AG04450 (cell line): ENCODE measurements at regions not wholly inside any gene's neighbourhood (a gene's known extent, or its start where the extent isn't known, plus 50 kb on each side); places are given as distances from the start of the nearest gene placed in this dataset.

Experiments used
- CTCF ChIA-PET: fragments of 300-600, 350-600 bp; formaldehyde crosslinking; extraction: SDS; loops from one replicate; lab custom pipeline; 2022; ENCODE audit warnings: antibody characterized with exemption, inconsistent platforms; lab: Charles Lee
- POLR2A ChIA-PET: fragments of 350-600 bp; formaldehyde crosslinking; extraction: SDS; loops from one replicate; lab custom pipeline; 2021; ENCODE audit warnings: antibody characterized with exemption, inconsistent platforms; lab: Yijun Ruan, JAX
- DNase-seq: peaks from one replicate; pipeline ENCODE4 v3.0.0-alpha.2; 2011; ENCODE audit warnings: low read depth, low spot score
- H3K27ac ChIP-seq: one replicate; pipeline ENCODE4 v1.5.1; 2012; ENCODE audit warnings: low read depth, low read length, control low read depth
- H3K27me3 ChIP-seq: one replicate; pipeline ENCODE4 v1.6.0; 2012; ENCODE audit warnings: low read length; ENCODE audit not compliant: control insufficient read depth, insufficient read depth
- H3K4me3 ChIP-seq: 2 replicates; pipeline ENCODE4 v1.5.1; 2011; ENCODE audit warnings: mild to moderate bottlenecking, low read depth, low read length, control low read depth
- H3K9me3 ChIP-seq: 2 replicates; pipeline ENCODE4 v1.5.1; 2012; ENCODE audit warnings: low read length; ENCODE audit not compliant: control insufficient read depth, insufficient read depth
- TF ChIP-seq, protein P1 (sequence below): IDR thresholded peaks from 2 replicates; pipeline ENCODE4 v1.5.1; 2011; ENCODE audit warnings: low read depth, low read length, control low read depth, inconsistent platforms

DNA sequence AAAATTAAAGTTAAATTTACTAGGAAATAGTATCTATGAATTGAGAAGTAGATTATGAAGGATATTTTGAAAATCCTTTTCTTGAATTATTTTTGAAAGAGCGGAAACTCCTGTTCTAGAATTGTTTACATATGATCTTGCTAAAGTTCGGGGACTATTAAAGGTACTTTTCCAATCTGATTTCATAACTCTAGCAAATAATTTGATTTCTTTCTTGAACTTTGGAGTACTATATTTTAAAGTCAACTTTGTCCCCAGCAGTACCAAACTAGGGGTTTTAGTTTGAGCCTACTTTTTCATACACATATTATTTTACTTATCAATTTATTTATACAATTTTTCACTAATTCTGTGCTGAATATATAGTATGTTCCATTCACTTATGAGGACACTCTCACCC is 364.7 kb downstream of the FSIP2 start:
- CTCF ChIA-PET = no interaction called here

DNA sequence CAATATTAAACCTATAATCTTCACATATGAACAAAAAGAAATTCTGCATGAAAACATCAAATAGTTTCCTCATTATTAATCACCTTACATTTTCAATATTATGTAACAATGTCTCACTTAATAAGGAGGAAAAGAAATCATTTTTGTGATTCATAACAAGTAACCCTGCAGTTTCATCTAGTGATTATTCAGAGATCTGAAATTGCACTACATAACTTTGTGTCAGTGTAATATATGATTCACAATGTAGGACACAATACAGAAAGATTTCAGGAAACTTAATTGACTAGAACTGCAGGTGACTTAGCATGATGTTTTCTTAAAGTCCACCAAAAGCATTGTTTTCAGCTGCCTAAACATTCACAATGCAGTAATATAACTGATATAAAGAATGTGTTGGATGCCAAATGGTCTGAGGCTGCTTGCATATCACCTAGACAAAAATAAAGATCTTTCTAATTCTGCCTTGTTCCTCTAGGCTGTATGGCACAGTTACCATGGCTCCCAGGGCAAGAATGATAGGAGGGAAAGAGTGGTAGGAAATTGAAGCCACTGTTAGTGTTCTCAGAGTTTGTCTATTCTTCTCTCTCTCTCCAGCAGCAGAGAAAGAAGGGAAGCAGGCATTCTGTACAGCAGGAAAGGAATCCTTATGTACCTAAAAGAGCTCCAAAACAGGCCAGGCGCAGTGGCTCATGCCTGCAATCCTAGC is 366.6 kb downstream of the FSIP2 start:
- CTCF ChIA-PET = no interaction called here
- Histone ChIP-seq H3K27ac (no peak overlapping the region), H3K4me3 (no peak overlapping the region), H3K9me3 (no peaks in the 10 kb centered on the region), H3K27me3 (no peaks in the 10 kb centered on the region)
- no peak for DNase-seq
- TF ChIP-seq, protein P1, sequence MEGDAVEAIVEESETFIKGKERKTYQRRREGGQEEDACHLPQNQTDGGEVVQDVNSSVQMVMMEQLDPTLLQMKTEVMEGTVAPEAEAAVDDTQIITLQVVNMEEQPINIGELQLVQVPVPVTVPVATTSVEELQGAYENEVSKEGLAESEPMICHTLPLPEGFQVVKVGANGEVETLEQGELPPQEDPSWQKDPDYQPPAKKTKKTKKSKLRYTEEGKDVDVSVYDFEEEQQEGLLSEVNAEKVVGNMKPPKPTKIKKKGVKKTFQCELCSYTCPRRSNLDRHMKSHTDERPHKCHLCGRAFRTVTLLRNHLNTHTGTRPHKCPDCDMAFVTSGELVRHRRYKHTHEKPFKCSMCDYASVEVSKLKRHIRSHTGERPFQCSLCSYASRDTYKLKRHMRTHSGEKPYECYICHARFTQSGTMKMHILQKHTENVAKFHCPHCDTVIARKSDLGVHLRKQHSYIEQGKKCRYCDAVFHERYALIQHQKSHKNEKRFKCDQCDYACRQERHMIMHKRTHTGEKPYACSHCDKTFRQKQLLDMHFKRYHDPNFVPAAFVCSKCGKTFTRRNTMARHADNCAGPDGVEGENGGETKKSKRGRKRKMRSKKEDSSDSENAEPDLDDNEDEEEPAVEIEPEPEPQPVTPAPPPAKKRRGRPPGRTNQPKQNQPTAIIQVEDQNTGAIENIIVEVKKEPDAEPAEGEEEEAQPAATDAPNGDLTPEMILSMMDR = no peak
- POLR2A ChIA-PET = no interaction called here

More for the DNA sequence above, 364.7 kb downstream of the FSIP2 start:
- Histone ChIP-seq H3K9me3 (no peaks in the 10 kb centered on the region), H3K27ac (no peak overlapping the region), H3K27me3 (no peaks in the 10 kb centered on the region), H3K4me3 (no peak overlapping the region)
- no peak for DNase-seq
- TF ChIP-seq, protein P1 = no peak
- POLR2A ChIA-PET = no interaction called here

DNA sequence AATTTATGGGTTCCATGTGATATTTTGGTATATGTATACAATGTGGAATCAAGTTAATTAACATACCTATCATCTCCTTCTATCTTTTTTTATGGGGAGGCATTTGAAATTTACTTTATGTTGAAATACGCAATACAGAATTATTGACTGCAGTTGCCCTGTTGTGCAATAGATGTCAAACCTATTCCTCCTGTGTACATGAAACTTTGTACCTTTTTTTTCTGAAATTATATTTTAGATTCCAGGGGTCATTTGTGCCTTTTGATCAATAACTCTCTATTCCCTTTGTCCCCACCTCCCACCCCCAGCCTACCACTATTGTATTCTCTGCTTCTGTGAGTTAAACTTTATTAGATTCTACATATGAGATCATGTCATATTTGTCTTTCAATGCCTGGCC is 369.9 kb downstream of the FSIP2 start:
- H3K27me3 ChIP-seq = no peaks in the 10 kb centered on the region
- TF ChIP-seq, protein P1 = no peak
- no peak overlapping the region for H3K27ac ChIP-seq
- no peak overlapping the region for H3K4me3 ChIP-seq
- H3K9me3 ChIP-seq = no peaks in the 10 kb centered on the region
- ChIA-PET POLR2A (no interaction called here), CTCF (no interaction called here)
- DNase-seq = no peak

DNA sequence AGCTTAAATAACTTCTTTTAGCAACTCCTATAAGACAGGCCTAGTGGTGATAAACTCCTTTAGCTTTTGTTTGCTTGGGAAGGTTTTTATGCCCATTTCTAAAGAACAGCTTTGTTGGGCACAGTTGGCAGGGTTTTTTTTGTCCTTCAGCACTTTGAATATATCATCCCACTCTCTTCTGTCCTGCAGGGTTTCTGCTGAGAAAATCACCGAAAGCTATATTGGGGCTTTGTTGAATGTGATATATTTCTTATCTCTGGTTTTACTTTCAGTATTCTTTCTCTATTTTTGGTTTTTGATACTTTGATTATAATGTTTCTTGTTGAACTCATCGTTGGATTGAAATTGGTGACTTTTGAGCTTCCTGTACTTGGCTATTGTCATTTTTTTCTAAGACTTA is 372.8 kb upstream of the ZC3H15 start:
- no peak overlapping the region for H3K4me3 ChIP-seq
- no peaks in the 10 kb centered on the region for H3K9me3 ChIP-seq
- CTCF ChIA-PET = no interaction called here
- H3K27me3 ChIP-seq = no peaks in the 10 kb centered on the region
- no peak overlapping the region for H3K27ac ChIP-seq
- TF ChIP-seq, protein P1 = no peak
- POLR2A ChIA-PET = no interaction called here
- no peak for DNase-seq

GRCh38 chr2:186125156-186125555 is 360.9 kb upstream of the ZC3H15 start:
- H3K9me3 ChIP-seq = no peaks in the 10 kb centered on the region
- ChIA-PET POLR2A (no interaction called here), CTCF (no interaction called here)
- no peak overlapping the region for H3K27ac ChIP-seq
- DNase-seq = no peak
- H3K4me3 ChIP-seq = no peak overlapping the region
- H3K27me3 ChIP-seq = no peaks in the 10 kb centered on the region
- TF ChIP-seq, protein P1 = no peak
